D721Med (cell line): ENCODE measurements at regions not wholly inside any gene's neighbourhood (a gene's known extent, or its start where the extent isn't known, plus 50 kb on each side); places are given as distances from the start of the nearest gene placed in this dataset.

Experiments used
- DNase-seq: peaks from one replicate; pipeline ENCODE4 v3.0.0; 2011; ENCODE audit warnings: low spot score; ENCODE audit not compliant: insufficient read length
- FAIRE-seq: peaks from 2 replicates; lab custom pipeline; 2011; peaks lifted over from hg19 to GRCh38; lab: Jason Lieb, UNC
- CTCF ChIP-seq: IDR thresholded peaks from 2 replicates; pipeline ENCODE4 v1.5.1; 2012; ENCODE audit warnings: mild to moderate bottlenecking, control low read depth; ENCODE audit not compliant: insufficient read depth; ENCODE audit errors: missing control alignments

- TF ChIP-seq CTCF: no peak
- DNase-seq (no peak), FAIRE-seq (no peak)
Measured at GRCh38 chr17:63126607-63127006, 160.6 kb downstream of the TANC2 start.

GRCh38 chr17:63132459-63132911, 166.4 kb downstream of the TANC2 start:
- peak; percentile 25 for FAIRE-seq
- no peak for DNase-seq
- no peak for TF ChIP-seq CTCF

GRCh38 chr17:63133491-63133890, 167.5 kb downstream of the TANC2 start:
- DNase-seq (no peak), FAIRE-seq (no peak)
- no peak for TF ChIP-seq CTCF

GRCh38 chr17:63134867-63135266, 168.8 kb downstream of the TANC2 start:
- FAIRE-seq: no peak

GRCh38 chr17:63136369-63137012, 170.5 kb downstream of the TANC2 start:
- no peak for FAIRE-seq
- TF ChIP-seq CTCF: no peak
- no peak for DNase-seq

More at GRCh38 chr17:63134867-63135266, 168.8 kb downstream of the TANC2 start:
- no peak for TF ChIP-seq CTCF
- DNase-seq: no peak

GRCh38 chr17:63137163-63137562, 171.1 kb downstream of the TANC2 start:
- DNase-seq (no peak), FAIRE-seq (no peak)
- TF ChIP-seq CTCF: no peak

GRCh38 chr17:63138713-63139112, 172.7 kb downstream of the TANC2 start:
- TF ChIP-seq CTCF: no peak
- no peak for FAIRE-seq
- DNase-seq: no peak
